Mucosa of stomach (tissue), 1 donor: ENCODE measurements at regions not wholly inside any gene's neighbourhood (a gene's known extent, or its start where the extent isn't known, plus 50 kb on each side); places are given as distances from the start of the nearest gene placed in this dataset.
"Not testable (repeated sequence)": the region's sequence is repeated elsewhere in the genome, so short reads cannot be mapped to it uniquely, and the experiment has no call there.

Experiments
- H3K27me3 ChIP-seq: one replicate; pipeline ENCODE4 v1.7.0; 2013; ENCODE audit warnings: mild to moderate bottlenecking, low read length; ENCODE audit not compliant: control insufficient read depth, insufficient read depth
- H3K36me3 ChIP-seq: one replicate; pipeline ENCODE4 v1.7.0; 2013; ENCODE audit warnings: low read length; ENCODE audit not compliant: control insufficient read depth, insufficient read depth
- H3K4me1 ChIP-seq: one replicate; pipeline ENCODE4 v1.7.0; 2013; ENCODE audit warnings: mild to moderate bottlenecking, low read length; ENCODE audit not compliant: control insufficient read depth, insufficient read depth
- H3K4me3 ChIP-seq: one replicate; pipeline ENCODE4 v1.7.0; 2013; ENCODE audit warnings: low read length
- H3K9ac ChIP-seq: one replicate; pipeline ENCODE4 v1.7.0; 2013; ENCODE audit warnings: mild to moderate bottlenecking, low read length, moderate library complexity
- H3K9me3 ChIP-seq: one replicate; pipeline ENCODE4 v1.7.0; 2013; ENCODE audit warnings: mild to moderate bottlenecking, low read length, moderate library complexity; ENCODE audit not compliant: control insufficient read depth
- donor health status: Pancreatic carcinoma.

- no peak overlapping the region for H3K4me3 ChIP-seq
- no peak overlapping the region for H3K9ac ChIP-seq
- H3K9me3 ChIP-seq, result no peaks in the 10 kb centered on the region
- no peaks in the 10 kb centered on the region for H3K36me3 ChIP-seq
- no peaks in the 10 kb centered on the region for H3K27me3 ChIP-seq
- peaks cover 4% of the 10 kb centered on the region for H3K4me1 ChIP-seq
Observed at GRCh38 chrX:45807572-45808425, 607.1 kb upstream of the DIPK2B start.

GRCh38 chrX:45806410-45807121, 605.9 kb upstream of the DIPK2B start:
- Histone ChIP-seq H3K9ac (no peak overlapping the region), H3K4me3 (no peak overlapping the region), H3K36me3 (no peaks in the 10 kb centered on the region), H3K9me3 (no peaks in the 10 kb centered on the region), H3K4me1 (peaks cover 4% of the 10 kb centered on the region), H3K27me3 (no peaks in the 10 kb centered on the region)

- H3K9me3 ChIP-seq, result no peaks in the 10 kb centered on the region
- peaks cover 4% of the 10 kb centered on the region for H3K4me1 ChIP-seq
- H3K27me3 ChIP-seq, result no peaks in the 10 kb centered on the region
- no peak overlapping the region for H3K9ac ChIP-seq
- H3K4me3 ChIP-seq, result no peak overlapping the region
- H3K36me3 ChIP-seq, result no peaks in the 10 kb centered on the region
Observed at GRCh38 chrX:45804276-45804675, 603.6 kb upstream of the DIPK2B start.

- Histone ChIP-seq H3K36me3 (no peaks in the 10 kb centered on the region), H3K9ac (no peak overlapping the region), H3K4me3 (no peak overlapping the region), H3K27me3 (no peaks in the 10 kb centered on the region), H3K9me3 (no peaks in the 10 kb centered on the region), H3K4me1 (peaks cover 4% of the 10 kb centered on the region)
Observed at GRCh38 chrX:45803383-45803921, 602.8 kb upstream of the DIPK2B start.

GRCh38 chrX:45801554-45801953, 600.9 kb upstream of the DIPK2B start:
- Histone ChIP-seq H3K9me3 (no peaks in the 10 kb centered on the region), H3K4me1 (peaks cover 4% of the 10 kb centered on the region), H3K27me3 (no peaks in the 10 kb centered on the region), H3K9ac (no peak overlapping the region), H3K4me3 (no peak overlapping the region), H3K36me3 (no peaks in the 10 kb centered on the region)

- H3K9me3 ChIP-seq, H3K36me3 ChIP-seq, H3K27me3 ChIP-seq, H3K9ac ChIP-seq, H3K4me3 ChIP-seq, H3K4me1 ChIP-seq: not testable (repeated sequence)
Observed at GRCh38 chrX:45800746-45801453, 600.2 kb upstream of the DIPK2B start.

GRCh38 chrX:45799576-45799975, 598.9 kb upstream of the DIPK2B start:
- Histone ChIP-seq H3K9me3 (no peaks in the 10 kb centered on the region), H3K4me3 (no peak overlapping the region), H3K27me3 (no peaks in the 10 kb centered on the region), H3K36me3 (no peaks in the 10 kb centered on the region), H3K9ac (no peak overlapping the region), H3K4me1 (peaks cover 4% of the 10 kb centered on the region)

GRCh38 chrX:45795546-45795945, 594.9 kb upstream of the DIPK2B start:
- Histone ChIP-seq H3K36me3 (no peaks in the 10 kb centered on the region), H3K9me3 (no peaks in the 10 kb centered on the region), H3K9ac (no peak overlapping the region), H3K27me3 (no peaks in the 10 kb centered on the region), H3K4me1 (no peaks in the 10 kb centered on the region), H3K4me3 (no peak overlapping the region)

GRCh38 chrX:45794995-45795337, 594.3 kb upstream of the DIPK2B start:
- no peaks in the 10 kb centered on the region for H3K4me1 ChIP-seq
- H3K9me3 ChIP-seq, result no peaks in the 10 kb centered on the region
- no peaks in the 10 kb centered on the region for H3K27me3 ChIP-seq
- no peak overlapping the region for H3K4me3 ChIP-seq
- no peaks in the 10 kb centered on the region for H3K36me3 ChIP-seq
- no peak overlapping the region for H3K9ac ChIP-seq

GRCh38 chrX:45794323-45794994, 593.8 kb upstream of the DIPK2B start:
- H3K27me3 ChIP-seq, result no peaks in the 10 kb centered on the region
- no peak overlapping the region for H3K9ac ChIP-seq

GRCh38 chrX:45788941-45789348, 588.3 kb upstream of the DIPK2B start:
- Histone ChIP-seq H3K27me3 (no peaks in the 10 kb centered on the region), H3K9me3 (no peaks in the 10 kb centered on the region), H3K4me1 (no peaks in the 10 kb centered on the region), H3K4me3 (no peak overlapping the region), H3K9ac (no peak overlapping the region), H3K36me3 (no peaks in the 10 kb centered on the region)

More at GRCh38 chrX:45794323-45794994, 593.8 kb upstream of the DIPK2B start:
- Histone ChIP-seq H3K4me1 (no peaks in the 10 kb centered on the region), H3K4me3 (no peak overlapping the region), H3K9me3 (no peaks in the 10 kb centered on the region), H3K36me3 (no peaks in the 10 kb centered on the region)
